Loucy (cell line): ENCODE measurements at regions not wholly inside any gene's neighbourhood (a gene's known extent, or its start where the extent isn't known, plus 50 kb on each side); places are given as distances from the start of the nearest gene placed in this dataset.

Experiments used
- H2AFZ ChIP-seq: fragments of 200-600 bp; sonication (generic); 2 replicates; pipeline ENCODE4 v1.6.0; 2016; ENCODE audit warnings: antibody characterized with exemption, mild to moderate bottlenecking, low read length, moderate library complexity
- H3F3A ChIP-seq: fragments of 200-600 bp; 2 replicates; pipeline ENCODE4 v1.6.0; 2016; ENCODE audit warnings: antibody characterized with exemption, low read depth, mild to moderate bottlenecking
- H3K27me3 ChIP-seq: fragments of 200-600 bp; sonication (generic); 2 replicates; pipeline ENCODE4 v1.6.1; 2014; ENCODE audit warnings: low read length, mild to moderate bottlenecking; ENCODE audit not compliant: insufficient read depth, poor library complexity, severe bottlenecking
- H3K36me3 ChIP-seq: fragments of 200-600 bp; sonication (generic); 2 replicates; pipeline ENCODE4 v1.6.1; 2016; ENCODE audit warnings: low read length; ENCODE audit not compliant: insufficient read depth
- H3K4me1 ChIP-seq: fragments of 200-600 bp; sonication (generic); 2 replicates; pipeline ENCODE4 v1.5.1; 2014; ENCODE audit warnings: low read length, mild to moderate bottlenecking; ENCODE audit not compliant: insufficient read depth, poor library complexity, severe bottlenecking
- H3K4me2 ChIP-seq: fragments of 200-600 bp; sonication (generic); 2 replicates; pipeline ENCODE4 v1.6.0; 2014; ENCODE audit warnings: antibody characterized with exemption, low read length, low read depth, mild to moderate bottlenecking; ENCODE audit not compliant: poor library complexity, severe bottlenecking
- H3K4me3 ChIP-seq: fragments of 200-600 bp; sonication (generic); 2 replicates; pipeline ENCODE4 v1.5.1; 2014; ENCODE audit warnings: low read length, mild to moderate bottlenecking, mixed read lengths; ENCODE audit not compliant: poor library complexity, severe bottlenecking
- H3K79me2 ChIP-seq: fragments of 200-600 bp; sonication (generic); 2 replicates; pipeline ENCODE4 v1.6.1; 2014; ENCODE audit warnings: low read length; ENCODE audit not compliant: insufficient read depth
- H3K9ac ChIP-seq: fragments of 200-600 bp; sonication (generic); 2 replicates; pipeline ENCODE4 v1.6.0; 2014; ENCODE audit warnings: mild to moderate bottlenecking, low read depth, low read length, moderate library complexity; ENCODE audit not compliant: poor library complexity, severe bottlenecking
- H3K9me2 ChIP-seq: fragments of 200-600 bp; sonication (generic); replicated peaks from 2 replicates; pipeline ENCODE4 v1.6.1; 2016; ENCODE audit warnings: low read depth, low read length, mixed read lengths
- H3K9me3 ChIP-seq: fragments of 200-600 bp; sonication (generic); 2 replicates; pipeline ENCODE4 v1.6.1; 2014; ENCODE audit warnings: mild to moderate bottlenecking, antibody characterized with exemption, low read length, low read depth; ENCODE audit not compliant: insufficient read depth
- H4K20me1 ChIP-seq: fragments of 200-600 bp; sonication (generic); 2 replicates; pipeline ENCODE4 v1.6.0; 2014; ENCODE audit warnings: antibody characterized with exemption, low read length, mild to moderate bottlenecking; ENCODE audit not compliant: insufficient read depth, poor library complexity, severe bottlenecking
- EZH2phosphoT487 ChIP-seq: fragments of 200-600 bp; IDR thresholded peaks from 2 replicates; pipeline ENCODE4 v1.6.1; 2018; ENCODE audit warnings: antibody characterized with exemption, mild to moderate bottlenecking, moderate library complexity, borderline replicate concordance
- TF ChIP-seq, protein P1 (sequence below): fragments of 200-600 bp; sonication (generic); conservative IDR thresholded peaks from 2 replicates; pipeline ENCODE4 v1.5.1; 2014; ENCODE audit warnings: mild to moderate bottlenecking, antibody characterized with exemption, low read length

DNA sequence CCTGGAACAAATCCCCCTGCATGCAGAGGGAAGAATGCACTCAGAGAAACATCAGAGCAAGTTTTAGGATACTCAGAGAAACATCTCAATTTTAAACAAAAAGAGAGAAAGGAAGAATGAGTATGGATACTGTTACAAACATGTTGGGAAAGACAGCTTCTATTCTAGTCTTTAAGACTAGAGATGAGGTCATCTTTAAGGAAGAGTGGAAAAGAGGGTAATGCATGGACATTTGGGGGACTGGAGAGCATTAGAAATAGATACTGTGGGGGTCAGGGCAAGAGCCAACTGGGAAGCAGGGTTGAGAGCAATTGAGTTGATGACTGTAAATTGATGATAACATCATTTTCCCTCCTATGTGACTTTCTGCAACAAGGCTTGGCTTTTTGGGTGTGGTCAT lies 431.2 kb downstream of the CDH26 start:
- Histone ChIP-seq H3K9ac (no peak overlapping the region), H4K20me1 (no peaks in the 10 kb centered on the region), H3K4me1 (no peaks in the 10 kb centered on the region), H3K79me2 (no peaks in the 10 kb centered on the region), H2AFZ (no peak overlapping the region), H3K4me3 (no peak overlapping the region), H3F3A (no peaks in the 10 kb centered on the region), H3K4me2 (no peak overlapping the region), H3K36me3 (no peaks in the 10 kb centered on the region), H3K27me3 (peaks cover 12% of the 10 kb centered on the region), H3K9me2 (no peaks in the 10 kb centered on the region), H3K9me3 (no peaks in the 10 kb centered on the region)
- TF ChIP-seq EZH2phosphoT487 = no peak
- TF ChIP-seq, protein P1, sequence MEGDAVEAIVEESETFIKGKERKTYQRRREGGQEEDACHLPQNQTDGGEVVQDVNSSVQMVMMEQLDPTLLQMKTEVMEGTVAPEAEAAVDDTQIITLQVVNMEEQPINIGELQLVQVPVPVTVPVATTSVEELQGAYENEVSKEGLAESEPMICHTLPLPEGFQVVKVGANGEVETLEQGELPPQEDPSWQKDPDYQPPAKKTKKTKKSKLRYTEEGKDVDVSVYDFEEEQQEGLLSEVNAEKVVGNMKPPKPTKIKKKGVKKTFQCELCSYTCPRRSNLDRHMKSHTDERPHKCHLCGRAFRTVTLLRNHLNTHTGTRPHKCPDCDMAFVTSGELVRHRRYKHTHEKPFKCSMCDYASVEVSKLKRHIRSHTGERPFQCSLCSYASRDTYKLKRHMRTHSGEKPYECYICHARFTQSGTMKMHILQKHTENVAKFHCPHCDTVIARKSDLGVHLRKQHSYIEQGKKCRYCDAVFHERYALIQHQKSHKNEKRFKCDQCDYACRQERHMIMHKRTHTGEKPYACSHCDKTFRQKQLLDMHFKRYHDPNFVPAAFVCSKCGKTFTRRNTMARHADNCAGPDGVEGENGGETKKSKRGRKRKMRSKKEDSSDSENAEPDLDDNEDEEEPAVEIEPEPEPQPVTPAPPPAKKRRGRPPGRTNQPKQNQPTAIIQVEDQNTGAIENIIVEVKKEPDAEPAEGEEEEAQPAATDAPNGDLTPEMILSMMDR = no peak

DNA sequence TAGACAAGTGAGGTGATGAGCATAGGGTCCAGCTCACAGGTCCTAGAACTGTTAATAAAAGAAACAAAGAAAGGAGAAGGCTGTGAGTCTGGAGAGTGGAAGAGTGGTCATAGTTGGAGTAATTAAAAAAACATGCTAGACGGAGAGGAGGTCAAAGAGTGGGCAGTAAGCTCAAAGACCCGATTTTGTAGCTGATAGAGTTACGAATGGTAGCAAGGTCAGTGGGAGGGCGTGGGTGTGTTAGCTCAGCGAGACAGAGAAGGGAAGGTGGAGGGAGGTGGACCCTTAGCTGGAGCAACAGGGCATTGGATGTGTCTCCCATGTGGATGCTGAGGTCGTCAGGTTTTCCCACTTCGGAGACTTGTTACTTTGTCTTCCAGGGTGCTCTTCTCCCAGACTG lies 431.7 kb downstream of the CDH26 start:
- H3K9me3 ChIP-seq = no peaks in the 10 kb centered on the region
- H3K79me2 ChIP-seq = no peaks in the 10 kb centered on the region

DNA sequence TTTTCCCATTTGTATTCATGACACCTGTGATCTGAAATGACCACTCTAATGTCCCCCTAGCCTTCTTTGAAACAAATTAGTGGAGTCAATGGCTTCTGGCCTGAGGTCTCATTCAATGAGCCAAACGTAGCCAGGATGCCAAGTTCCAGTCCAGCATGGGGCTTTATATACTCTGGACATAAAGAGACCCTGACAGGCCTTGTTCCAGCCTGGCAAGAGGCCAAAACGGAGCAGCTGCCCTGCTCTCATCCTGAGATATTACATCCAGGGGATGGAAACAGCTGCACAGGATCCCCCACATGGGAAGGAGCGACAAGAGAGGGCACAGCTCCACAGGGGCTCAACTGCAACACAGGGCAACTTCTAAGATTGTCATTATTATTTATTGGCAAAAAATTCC lies 437.8 kb downstream of the CDH26 start:
- Histone ChIP-seq H3K9ac (no peak overlapping the region), H4K20me1 (no peaks in the 10 kb centered on the region), H3K36me3 (no peaks in the 10 kb centered on the region), H3K4me2 (no peak overlapping the region), H3K4me1 (no peaks in the 10 kb centered on the region), H3K9me2 (no peaks in the 10 kb centered on the region), H3K27me3 (no peaks in the 10 kb centered on the region), H3K79me2 (no peaks in the 10 kb centered on the region), H2AFZ (no peak overlapping the region), H3K4me3 (no peak overlapping the region), H3F3A (no peaks in the 10 kb centered on the region), H3K9me3 (no peaks in the 10 kb centered on the region)
- TF ChIP-seq EZH2phosphoT487 = no peak
- TF ChIP-seq, protein P1 = no peak

More for the DNA sequence above, 431.7 kb downstream of the CDH26 start:
- no peak overlapping the region for H2AFZ ChIP-seq
- TF ChIP-seq, protein P1 = no peak
- no peak for TF ChIP-seq EZH2phosphoT487
- peaks cover 12% of the 10 kb centered on the region for H3K27me3 ChIP-seq
- no peak overlapping the region for H3K9ac ChIP-seq
- H3K4me1 ChIP-seq = no peaks in the 10 kb centered on the region
- H3K4me2 ChIP-seq = no peak overlapping the region
- no peaks in the 10 kb centered on the region for H3F3A ChIP-seq
- no peaks in the 10 kb centered on the region for H3K36me3 ChIP-seq
- no peaks in the 10 kb centered on the region for H3K9me2 ChIP-seq
- H3K4me3 ChIP-seq = no peak overlapping the region
- H4K20me1 ChIP-seq = no peaks in the 10 kb centered on the region
